Parathyroid adenoma (tissue), 2 donors: ENCODE measurements at regions not wholly inside any gene's neighbourhood (a gene's known extent, or its start where the extent isn't known, plus 50 kb on each side); places are given as distances from the start of the nearest gene placed in this dataset.

Source experiments
- H2AFZ ChIP-seq: fragments of 300-600 bp; sonication (generic); one replicate; pipeline ENCODE4 v1.7.0; 2017; ENCODE audit warnings: antibody characterized with exemption, mild to moderate bottlenecking
- H3K27ac ChIP-seq: fragments of 300-600 bp; sonication (generic); one replicate; pipeline ENCODE4 v1.7.0; 2017
- H3K27me3 ChIP-seq: fragments of 300-600 bp; sonication (generic); one replicate; pipeline ENCODE4 v1.7.0; 2017; ENCODE audit warnings: low read length; ENCODE audit not compliant: control insufficient read depth, insufficient read depth
- H3K36me3 ChIP-seq: fragments of 300-600 bp; sonication (generic); one replicate; pipeline ENCODE4 v1.7.0; 2017; ENCODE audit warnings: low read length; ENCODE audit not compliant: control insufficient read depth, insufficient read depth
- H3K4me1 ChIP-seq: fragments of 300-600 bp; sonication (generic); one replicate; pipeline ENCODE4 v1.7.0; 2017; ENCODE audit warnings: control low read depth
- H3K4me2 ChIP-seq: fragments of 300-600 bp; sonication (generic); one replicate; pipeline ENCODE4 v1.7.0; 2017; ENCODE audit warnings: low read length
- H3K4me3 ChIP-seq: fragments of 300-600 bp; sonication (generic); one replicate; pipeline ENCODE4 v1.7.0; 2017; ENCODE audit warnings: low read depth, low read length
- H3K79me2 ChIP-seq: fragments of 300-600 bp; sonication (generic); one replicate; pipeline ENCODE4 v1.7.0; 2017; ENCODE audit warnings: control low read depth
- H3K9ac ChIP-seq: fragments of 300-600 bp; sonication (generic); one replicate; pipeline ENCODE4 v1.7.0; 2017; ENCODE audit warnings: mild to moderate bottlenecking
- H3K9me3 ChIP-seq: fragments of 300-600 bp; sonication (generic); one replicate; pipeline ENCODE4 v1.7.0; 2017; ENCODE audit warnings: low read length; ENCODE audit not compliant: control insufficient read depth
- TF ChIP-seq, protein P1 (sequence below): fragments of 300-600 bp; sonication (generic); IDR thresholded peaks from one replicate; pipeline ENCODE4 v1.7.0; 2017; ENCODE audit warnings: antibody characterized with exemption, mild to moderate bottlenecking
- donor health status: primary hyperparathyroidism.

DNA sequence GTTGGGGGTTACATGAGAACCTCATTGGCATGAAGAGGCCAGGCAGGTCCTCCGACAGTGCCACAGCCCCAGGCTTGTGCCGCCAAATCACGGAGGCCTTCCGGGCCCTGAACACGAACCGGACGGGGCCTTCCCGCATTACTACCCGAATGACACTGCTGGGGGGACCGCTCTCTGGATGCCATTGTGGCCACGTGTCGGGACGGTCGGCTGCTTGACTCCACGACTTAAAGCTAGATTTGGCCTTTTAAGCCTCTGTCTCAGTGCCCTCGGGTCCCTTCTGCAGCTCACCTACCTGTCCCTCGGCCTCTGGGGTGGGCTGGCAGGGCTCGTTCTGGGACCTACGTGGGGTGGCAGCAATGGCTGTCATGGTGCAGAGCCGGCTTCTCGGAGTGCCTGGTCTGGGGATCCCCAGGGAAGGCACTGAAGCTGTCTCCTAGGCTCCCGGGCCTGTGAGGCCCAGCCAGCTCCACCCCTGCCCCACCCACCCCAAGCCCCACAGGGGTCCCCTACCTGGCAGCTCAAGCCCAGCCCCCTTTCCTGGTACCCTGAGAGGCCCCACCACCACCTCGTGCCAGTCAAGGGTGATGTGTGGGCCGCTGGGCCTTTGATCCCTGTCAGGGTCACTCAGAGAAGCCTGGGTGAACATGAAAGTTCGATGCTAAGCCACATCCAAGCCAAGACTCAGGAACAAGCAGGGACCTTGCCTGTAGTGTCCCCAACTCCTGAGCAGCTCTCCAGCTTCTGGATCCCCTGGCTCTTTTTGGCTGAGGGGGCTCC, 245.8 kb upstream of the SGCG start:
- H3K79me2 ChIP-seq, result no peaks in the 10 kb centered on the region
- H3K36me3 ChIP-seq, result no peaks in the 10 kb centered on the region
- H3K27ac ChIP-seq, result no peak overlapping the region
- H2AFZ ChIP-seq, result no peak overlapping the region
- H3K4me2 ChIP-seq, result no peak overlapping the region
- H3K4me1 ChIP-seq, result no peaks in the 10 kb centered on the region
- no peaks in the 10 kb centered on the region for H3K27me3 ChIP-seq
- H3K9me3 ChIP-seq, result no peaks in the 10 kb centered on the region
- no peak overlapping the region for H3K9ac ChIP-seq
- no peak overlapping the region for H3K4me3 ChIP-seq
- TF ChIP-seq, protein P1, sequence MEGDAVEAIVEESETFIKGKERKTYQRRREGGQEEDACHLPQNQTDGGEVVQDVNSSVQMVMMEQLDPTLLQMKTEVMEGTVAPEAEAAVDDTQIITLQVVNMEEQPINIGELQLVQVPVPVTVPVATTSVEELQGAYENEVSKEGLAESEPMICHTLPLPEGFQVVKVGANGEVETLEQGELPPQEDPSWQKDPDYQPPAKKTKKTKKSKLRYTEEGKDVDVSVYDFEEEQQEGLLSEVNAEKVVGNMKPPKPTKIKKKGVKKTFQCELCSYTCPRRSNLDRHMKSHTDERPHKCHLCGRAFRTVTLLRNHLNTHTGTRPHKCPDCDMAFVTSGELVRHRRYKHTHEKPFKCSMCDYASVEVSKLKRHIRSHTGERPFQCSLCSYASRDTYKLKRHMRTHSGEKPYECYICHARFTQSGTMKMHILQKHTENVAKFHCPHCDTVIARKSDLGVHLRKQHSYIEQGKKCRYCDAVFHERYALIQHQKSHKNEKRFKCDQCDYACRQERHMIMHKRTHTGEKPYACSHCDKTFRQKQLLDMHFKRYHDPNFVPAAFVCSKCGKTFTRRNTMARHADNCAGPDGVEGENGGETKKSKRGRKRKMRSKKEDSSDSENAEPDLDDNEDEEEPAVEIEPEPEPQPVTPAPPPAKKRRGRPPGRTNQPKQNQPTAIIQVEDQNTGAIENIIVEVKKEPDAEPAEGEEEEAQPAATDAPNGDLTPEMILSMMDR, result no peak

DNA sequence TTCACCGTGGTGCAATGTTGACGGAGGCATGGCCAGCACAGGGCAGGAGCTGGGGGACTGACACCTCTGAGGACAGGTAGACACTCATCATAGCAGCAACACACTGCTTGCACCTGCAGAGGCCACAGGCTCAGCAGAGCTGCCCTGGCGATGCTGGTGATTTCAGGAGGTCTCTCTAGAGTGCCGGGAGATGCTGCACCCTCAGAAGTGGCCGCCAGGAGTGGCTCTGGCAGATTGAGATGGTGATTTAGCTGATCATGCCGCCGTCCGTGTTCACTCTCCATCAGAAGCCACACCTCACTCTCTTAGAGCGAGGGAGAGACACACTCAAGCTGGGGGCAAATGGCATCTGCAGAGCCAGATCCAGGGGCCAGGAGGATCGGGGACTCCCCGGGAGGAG, 244.6 kb upstream of the SGCG start:
- H3K27me3 ChIP-seq, result no peaks in the 10 kb centered on the region
- TF ChIP-seq, protein P1, result no peak
- no peak overlapping the region for H3K4me2 ChIP-seq
- H3K79me2 ChIP-seq, result no peaks in the 10 kb centered on the region
- H3K9ac ChIP-seq, result no peak overlapping the region
- H3K4me1 ChIP-seq, result no peaks in the 10 kb centered on the region
- no peaks in the 10 kb centered on the region for H3K36me3 ChIP-seq
- no peaks in the 10 kb centered on the region for H3K9me3 ChIP-seq
- H3K4me3 ChIP-seq, result no peak overlapping the region
- no peak overlapping the region for H3K27ac ChIP-seq
- no peak overlapping the region for H2AFZ ChIP-seq

DNA sequence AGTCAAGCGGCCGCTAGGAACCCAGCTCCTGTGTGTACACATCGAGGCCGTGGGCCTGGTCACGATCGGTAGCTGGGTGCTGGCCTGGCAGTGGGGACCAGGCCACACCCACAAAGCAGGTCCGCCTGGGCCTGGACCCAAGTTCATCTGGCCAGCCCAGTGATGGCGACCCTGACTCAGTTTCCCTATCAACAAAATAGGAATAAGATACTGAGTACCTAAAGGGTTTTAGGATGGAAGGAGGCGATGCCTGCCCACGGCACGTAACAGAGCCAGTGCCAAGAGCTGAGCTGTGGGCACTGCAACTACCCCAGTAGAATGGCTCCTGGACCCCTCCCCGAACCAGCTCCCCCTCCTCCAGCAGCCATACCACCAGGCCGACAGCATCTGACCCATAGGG, 243.5 kb upstream of the SGCG start:
- no peaks in the 10 kb centered on the region for H3K4me1 ChIP-seq
- TF ChIP-seq, protein P1, result no peak
- H3K27me3 ChIP-seq, result no peaks in the 10 kb centered on the region
- no peaks in the 10 kb centered on the region for H3K79me2 ChIP-seq
- H3K4me3 ChIP-seq, result no peak overlapping the region
- H3K36me3 ChIP-seq, result no peaks in the 10 kb centered on the region
- no peak overlapping the region for H2AFZ ChIP-seq
- no peak overlapping the region for H3K27ac ChIP-seq
- H3K9ac ChIP-seq, result no peak overlapping the region
- no peaks in the 10 kb centered on the region for H3K9me3 ChIP-seq
- H3K4me2 ChIP-seq, result no peak overlapping the region

DNA sequence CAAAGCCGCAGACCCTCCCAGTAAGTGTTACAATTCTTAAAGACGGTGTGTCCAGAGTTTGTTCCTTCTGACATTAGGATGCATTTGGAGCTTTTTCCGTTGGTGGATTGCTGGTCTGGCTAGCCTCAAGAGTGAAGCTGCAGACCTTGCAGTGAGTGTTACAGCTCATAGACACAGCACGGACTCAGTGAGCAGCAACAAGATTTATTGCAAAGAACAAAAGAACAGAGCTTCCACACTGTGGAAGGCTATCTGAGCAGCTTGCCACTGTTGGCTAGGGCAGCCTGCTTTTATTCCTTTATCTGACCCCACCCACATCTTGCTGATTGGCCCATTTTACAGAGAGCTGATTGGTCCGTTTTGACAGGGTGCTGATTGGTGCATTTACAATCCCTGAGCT, 242.8 kb upstream of the SGCG start:
- H3K4me1 ChIP-seq, result no peaks in the 10 kb centered on the region
- no peak overlapping the region for H3K4me2 ChIP-seq
- H3K9ac ChIP-seq, result no peak overlapping the region
- no peaks in the 10 kb centered on the region for H3K36me3 ChIP-seq
- no peak overlapping the region for H3K27ac ChIP-seq
- H3K4me3 ChIP-seq, result no peak overlapping the region
- TF ChIP-seq, protein P1, result no peak
- no peak overlapping the region for H2AFZ ChIP-seq
- no peaks in the 10 kb centered on the region for H3K79me2 ChIP-seq
- no peaks in the 10 kb centered on the region for H3K27me3 ChIP-seq
- no peaks in the 10 kb centered on the region for H3K9me3 ChIP-seq

DNA sequence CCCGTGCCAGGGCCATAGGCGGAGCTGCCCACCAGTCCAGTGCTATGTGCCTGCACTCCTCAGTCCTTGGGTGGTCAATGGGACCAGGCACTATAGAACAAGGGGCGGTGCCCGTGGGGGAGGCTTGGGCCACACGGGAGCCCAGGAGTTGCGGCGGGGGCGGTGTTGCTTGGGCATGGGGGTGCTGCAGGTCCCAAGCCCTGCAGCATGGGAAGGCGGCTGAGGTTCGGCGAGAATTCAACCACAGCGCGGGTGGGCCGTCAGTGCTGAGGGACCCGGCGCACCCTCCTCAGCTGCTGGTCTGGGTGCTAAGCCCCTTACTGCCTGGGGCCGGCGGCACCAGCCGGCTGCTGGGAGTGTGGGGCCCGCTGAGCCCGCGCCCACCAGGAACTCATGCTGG, 242.2 kb upstream of the SGCG start:
- H3K9ac ChIP-seq, result no peak overlapping the region
- TF ChIP-seq, protein P1, result no peak
- no peak overlapping the region for H3K4me3 ChIP-seq
- no peak overlapping the region for H3K4me2 ChIP-seq
- H2AFZ ChIP-seq, result no peak overlapping the region
- no peak overlapping the region for H3K27ac ChIP-seq
- no peaks in the 10 kb centered on the region for H3K4me1 ChIP-seq
- no peaks in the 10 kb centered on the region for H3K79me2 ChIP-seq
- H3K9me3 ChIP-seq, result no peaks in the 10 kb centered on the region
- H3K36me3 ChIP-seq, result no peaks in the 10 kb centered on the region
- no peaks in the 10 kb centered on the region for H3K27me3 ChIP-seq
